HG03521 (cell line): ENCODE measurements at regions not wholly inside any gene's neighbourhood (a gene's known extent, or its start where the extent isn't known, plus 50 kb on each side); places are given as distances from the start of the nearest gene placed in this dataset.

ENCODE experiments used
- ATAC-seq: cut with Tn5 transposase; IDR thresholded peaks from one replicate; pipeline ENCODE4 v1.9.1; 2021; ENCODE audit warnings: mild to moderate bottlenecking, moderate library complexity; ENCODE audit not compliant: unreplicated experiment

DNA sequence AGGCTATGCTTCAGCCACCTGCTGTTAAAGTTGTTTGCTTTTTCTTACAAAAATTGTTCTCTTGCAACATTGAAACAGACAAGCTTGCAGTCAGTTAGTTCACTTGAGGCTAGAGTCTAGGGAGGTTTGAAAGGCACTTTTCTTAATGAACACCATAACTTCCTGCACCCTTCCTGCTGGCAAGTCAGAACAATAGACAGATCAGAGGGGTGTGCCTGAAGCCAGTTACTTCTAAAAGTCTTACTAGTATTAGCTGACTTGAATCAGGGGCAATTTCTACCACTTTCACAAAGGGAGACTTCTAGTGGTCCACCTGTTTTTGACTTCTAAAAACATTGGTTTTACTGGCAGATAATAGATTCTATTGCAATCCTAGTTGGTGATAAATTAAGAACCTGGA lies 367.4 kb upstream of the CDH20 start:
- ATAC-seq: no peak

DNA sequence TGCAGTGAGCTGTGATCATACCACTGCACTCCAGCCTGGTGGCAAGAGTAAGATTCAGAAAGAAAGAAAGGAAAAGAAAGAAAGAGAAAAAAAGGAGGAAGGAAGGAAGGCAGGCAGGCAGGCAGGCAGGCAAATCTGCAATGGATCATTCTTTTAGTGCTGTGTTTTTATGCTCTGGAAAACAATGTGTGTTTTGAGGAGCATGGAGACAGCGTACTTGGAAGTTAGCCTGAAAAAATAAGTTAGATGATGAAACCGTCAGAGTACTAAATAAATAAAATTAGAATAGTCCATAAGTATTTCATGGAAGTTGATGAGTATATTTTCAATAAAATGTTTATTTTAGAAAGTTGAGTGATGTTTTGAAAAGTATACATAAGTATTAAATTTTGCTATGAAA lies 366.4 kb upstream of the CDH20 start:
- no peak for ATAC-seq

DNA sequence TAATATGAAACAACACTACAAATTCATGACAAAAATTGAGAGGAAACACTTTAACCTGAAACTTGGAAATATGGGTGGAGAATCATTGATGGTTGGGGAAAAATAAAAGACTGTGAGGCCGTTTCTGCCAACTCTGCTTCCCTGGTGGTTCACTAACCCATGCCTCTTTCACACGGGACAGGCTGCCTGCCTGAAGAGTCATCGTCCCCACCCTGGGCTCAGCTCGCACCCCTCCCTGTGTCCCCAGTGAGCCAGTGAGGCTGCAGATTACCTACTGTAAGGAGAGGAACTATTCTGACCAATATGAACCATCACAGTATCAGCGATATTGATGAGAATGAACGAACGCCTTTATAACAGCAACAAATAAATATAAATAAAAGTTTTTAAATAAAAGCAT lies 357.8 kb upstream of the CDH20 start:
- ATAC-seq: no peak

DNA sequence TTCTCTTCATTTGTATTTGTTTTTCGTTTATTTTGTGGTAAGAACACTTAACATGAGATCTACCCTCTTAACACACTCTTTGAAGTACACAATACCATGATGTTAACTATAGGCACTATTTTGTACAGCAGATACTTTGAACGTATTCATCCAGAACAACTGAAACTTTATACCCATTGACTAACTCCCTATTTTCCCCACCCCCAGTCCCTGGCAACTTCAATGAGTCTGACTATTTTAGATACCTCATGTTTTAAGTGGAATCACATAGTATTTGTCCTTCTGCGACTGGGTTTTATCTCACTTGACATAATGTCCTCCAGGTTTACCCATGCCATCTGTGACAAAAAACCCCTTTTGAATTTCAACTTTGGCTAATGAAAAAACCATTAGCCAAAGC lies 356.3 kb upstream of the CDH20 start:
- ATAC-seq: no peak

DNA sequence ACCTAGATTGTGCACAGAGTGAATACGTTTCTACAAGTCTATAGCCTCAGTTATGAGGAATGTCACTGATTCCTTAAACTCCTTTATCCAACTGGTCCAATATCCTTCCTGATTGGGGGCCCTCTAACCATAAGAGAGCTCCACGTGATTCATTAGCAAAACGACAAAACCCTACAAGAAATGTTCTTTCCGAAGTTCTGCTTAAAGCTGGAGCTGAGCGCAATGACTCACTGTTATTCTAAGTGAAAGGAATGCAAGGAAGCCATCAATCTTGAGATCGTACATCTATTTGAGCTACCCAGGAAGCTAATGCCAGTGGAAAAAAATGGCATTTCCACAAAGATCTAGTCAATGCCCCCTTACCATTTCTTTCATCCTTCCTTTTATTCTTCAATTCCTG lies 354.9 kb upstream of the CDH20 start:
- no peak for ATAC-seq

DNA sequence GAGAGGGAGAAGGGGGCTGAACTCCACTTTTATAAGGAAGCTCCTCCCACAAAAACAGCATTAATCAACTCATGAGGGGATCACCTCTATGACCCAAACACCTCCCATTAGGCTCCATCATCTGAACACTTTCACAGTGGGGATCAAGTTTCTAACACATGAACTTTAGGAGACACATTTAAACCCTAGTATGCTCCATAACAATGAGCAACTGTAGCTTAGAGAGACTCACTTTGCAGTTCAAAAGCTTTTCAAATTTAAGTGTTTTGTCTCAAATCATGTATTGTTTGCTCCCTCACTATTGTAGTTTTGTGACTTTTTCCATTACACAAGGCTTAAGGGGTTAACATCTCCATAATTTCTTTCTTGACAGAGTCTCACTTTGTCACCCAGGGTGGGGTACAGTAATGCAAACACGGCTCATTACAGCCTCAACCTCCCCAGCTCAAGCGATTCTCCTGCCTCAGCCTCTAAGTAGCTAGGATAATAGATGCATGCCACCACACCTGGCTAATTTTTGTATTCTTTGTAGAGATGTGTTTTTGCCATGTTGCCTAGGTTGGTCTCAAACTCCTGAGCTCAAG lies 352.7 kb upstream of the CDH20 start:
- no peak for ATAC-seq

DNA sequence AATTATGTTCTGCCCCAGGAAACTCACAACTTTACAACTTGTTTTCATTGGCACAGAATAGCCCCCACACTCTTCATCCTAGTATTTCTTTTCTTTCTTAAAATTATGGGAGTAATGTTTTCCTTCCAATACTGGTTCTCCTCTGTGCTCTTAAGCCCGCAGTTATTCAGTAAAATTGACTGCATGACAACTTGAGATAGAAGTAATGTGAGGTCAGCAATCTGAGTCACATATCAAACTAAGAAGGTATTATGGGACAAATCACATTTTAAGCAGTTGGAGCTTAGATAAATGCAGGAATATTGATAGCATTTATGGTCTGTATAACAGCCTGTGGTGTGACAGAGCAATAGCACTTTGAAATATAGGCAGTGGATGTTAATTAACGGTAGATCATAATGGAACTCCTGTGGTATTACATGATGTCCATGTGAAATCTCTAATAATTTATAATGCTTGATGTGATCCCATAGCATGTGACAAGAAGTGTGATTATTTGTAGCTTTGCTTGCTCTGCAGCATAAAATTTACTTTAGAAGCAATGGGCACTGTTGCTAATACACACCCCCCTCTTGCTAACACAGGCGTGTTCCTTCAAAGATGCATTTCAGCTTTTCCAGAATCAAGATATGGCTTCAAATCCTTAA lies 351.4 kb upstream of the CDH20 start:
- no peak for ATAC-seq

DNA sequence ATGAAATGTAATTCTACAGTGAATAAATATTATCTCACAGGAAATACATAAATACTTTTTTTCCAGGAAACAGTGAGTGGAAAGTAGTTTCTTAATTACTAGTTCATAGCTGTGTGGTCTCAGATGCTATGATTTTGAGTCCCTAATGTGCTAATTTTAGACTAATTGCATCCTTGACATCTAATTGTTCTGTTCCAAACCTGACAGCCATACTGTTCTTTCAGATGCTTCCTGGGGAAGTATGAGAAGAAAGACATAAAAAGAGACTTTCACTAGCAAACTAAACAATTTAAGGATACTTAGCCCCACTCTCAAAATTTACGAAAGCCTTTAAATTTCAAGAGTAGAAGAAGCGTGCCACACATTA lies 350.9 kb upstream of the CDH20 start:
- ATAC-seq: no peak

DNA sequence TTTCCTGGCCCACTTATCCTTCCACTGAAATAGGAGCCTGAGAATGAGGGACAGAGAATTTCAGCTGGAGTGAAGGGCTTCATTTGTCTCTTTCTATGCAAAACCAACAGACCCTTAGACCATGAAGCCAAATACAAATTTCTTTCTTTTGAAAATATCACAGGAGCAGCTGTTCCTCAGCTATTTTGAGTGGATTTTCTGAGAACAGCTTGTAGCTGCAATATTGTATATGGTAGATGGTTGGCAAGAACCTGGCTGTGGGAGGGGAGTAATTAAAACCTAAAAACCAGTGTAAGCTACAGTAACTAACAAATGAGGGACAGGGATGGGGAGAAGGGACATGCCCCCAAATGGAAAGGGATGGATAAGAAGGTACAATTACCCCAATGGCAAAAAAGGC lies 350.3 kb upstream of the CDH20 start:
- no peak for ATAC-seq

DNA sequence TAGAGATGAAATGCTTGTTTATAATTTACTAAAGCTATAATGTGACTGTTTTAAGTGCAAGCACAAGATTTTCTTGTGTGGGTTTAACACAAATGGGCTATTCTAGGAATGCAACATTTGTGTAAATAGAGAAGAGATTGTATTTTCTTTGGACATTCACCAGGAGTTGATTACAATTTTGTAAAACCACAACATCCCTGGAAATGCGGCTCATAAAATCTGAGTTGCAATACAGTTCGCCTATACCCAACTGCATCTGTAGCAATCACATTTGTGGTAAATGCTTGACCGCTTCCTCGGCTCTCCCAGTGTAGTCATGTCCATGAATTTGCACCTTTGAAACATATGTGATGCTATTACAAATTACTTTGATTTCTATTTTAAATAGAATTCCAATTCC lies 348.7 kb upstream of the CDH20 start:
- ATAC-seq: no peak

DNA sequence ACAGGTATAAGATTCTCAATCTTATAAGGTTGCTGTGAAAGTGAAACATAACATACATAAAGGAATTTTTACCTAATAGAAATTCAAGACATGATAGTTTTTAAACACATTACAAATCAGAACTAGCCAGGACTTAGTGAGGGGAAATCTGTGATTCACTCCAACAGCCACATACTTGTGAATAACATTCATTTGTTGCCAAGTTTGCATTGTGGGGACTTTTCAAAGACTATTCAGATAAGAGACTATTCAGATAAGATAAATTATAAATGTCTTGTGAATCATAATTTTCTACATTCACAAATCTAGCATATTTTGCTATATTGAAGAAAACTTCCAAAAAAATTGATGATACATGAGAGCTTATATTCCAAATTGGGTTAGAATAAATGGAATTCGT lies 345.3 kb upstream of the CDH20 start:
- ATAC-seq: no peak

DNA sequence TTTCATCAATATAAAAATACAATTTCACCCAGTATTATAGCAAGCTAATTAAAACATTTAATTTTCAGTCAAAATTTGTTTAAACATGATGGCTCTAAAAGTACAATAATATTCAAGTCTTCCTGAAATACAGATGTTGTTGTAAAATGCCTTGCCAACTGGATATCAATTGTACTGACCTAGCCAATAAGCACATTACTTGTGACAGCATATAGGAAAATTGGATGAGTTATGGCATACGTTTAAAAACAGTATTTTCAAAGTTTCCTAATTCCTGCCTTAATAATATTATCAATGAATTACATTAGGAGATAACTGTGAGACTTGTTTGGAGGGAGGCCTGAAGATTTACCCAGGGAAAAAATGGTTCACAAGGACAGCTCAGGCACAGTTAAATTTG lies 336.9 kb upstream of the CDH20 start:
- ATAC-seq: no peak

DNA sequence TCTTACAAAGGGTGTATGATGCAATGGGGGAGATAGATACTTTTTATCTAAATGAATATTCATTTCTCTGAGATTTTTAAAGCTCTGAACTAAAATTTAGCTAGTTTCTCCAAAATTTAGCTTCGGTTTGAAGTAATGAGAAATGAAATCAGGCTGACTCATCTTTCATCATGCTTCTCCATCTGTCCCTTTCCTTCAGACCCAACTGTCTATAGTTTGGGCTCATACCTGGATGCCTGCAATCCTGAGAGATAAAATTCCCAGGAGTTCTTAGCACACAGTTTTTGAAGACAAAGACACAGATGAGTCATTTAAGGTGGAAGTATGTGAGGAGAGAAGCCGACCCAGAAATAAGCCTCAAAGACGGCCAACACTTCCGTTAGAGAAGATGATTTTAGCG lies 336.4 kb upstream of the CDH20 start:
- ATAC-seq: no peak

DNA sequence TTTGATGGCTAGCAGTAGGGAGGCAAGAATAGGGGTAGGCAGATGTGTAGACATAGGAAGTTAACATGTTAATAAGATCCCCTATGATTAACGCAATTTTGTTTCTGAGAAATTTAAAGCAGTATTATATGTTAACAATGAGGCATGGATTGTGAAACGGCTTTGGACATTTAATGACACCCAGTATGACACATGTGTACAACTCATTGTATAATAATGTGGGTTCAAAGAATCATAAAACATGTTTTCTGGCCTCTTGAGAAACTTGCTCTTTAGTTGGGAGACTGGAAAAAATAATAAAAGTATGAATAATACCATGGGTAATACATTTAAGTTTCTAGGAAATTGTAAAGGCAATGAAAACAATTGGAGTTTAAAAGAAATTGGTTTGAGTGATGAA lies 332.1 kb upstream of the CDH20 start:
- no peak for ATAC-seq

DNA sequence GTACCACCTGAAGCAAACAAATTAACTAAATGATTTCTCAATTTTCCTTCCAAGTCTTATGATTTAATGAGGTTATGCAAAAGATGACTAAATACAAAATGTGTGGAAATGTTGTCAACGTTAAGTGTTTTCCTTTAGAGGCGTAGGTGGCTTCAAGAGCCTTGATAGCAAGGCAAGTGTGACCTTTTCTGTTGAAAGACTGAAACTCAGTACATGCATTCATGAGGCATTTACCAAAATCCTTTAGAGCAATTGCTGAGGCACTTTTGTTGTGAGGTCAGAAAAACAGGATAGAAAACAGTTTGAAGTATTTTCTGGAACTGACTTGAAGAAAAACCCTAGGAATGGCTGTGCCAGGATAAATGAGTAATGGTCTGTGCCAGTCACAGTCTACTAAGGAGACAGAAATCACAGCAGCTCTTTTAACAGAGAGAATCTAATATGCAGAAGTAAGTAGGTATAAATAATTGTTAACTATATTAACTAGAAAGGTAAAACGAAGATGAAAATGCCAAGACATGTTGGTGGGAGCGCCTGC lies 326.5 kb upstream of the CDH20 start:
- no peak for ATAC-seq

DNA sequence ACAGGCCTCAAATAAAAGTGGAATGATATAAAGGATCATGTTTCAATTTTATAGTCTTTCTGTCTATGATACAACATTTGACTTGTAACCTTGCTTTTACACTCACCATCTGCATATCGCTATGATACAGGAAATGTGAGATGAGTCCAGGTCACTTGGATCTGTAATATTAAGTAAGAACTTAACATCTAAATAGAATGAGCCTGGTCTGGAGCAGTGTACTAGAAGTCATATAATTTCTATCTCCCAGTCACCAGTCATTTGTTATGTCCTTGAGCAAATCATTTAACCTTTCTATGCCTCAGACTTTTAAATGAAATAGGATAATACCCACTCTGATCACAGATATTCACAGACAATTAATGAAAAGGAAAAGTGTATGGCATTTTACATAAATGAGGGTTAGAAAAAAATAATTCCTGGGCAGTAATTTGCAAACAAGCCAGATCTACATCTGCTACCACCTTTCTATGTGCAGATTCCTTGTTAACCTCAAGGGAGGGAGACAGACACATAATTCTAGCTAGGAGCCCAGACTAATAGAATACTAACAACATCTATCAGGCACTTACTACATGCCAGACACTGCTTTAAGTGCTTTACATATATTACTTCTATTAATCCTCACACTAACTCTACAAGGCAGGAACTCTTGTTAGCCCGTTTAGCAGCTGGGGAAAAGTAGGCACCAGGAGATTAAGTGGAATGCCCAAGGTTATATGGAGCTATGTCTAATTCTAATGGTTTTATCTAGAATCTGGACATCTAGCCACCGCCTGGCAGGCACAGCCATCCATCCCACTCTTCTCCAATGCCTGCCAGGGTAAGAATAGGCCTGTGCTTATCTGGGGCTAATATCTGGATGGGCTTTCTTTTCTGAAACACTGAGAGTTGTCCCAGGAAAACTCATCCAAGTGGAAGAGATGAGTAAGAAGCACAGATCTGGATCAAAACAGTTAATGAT lies 313.6 kb upstream of the CDH20 start:
- no peak for ATAC-seq

DNA sequence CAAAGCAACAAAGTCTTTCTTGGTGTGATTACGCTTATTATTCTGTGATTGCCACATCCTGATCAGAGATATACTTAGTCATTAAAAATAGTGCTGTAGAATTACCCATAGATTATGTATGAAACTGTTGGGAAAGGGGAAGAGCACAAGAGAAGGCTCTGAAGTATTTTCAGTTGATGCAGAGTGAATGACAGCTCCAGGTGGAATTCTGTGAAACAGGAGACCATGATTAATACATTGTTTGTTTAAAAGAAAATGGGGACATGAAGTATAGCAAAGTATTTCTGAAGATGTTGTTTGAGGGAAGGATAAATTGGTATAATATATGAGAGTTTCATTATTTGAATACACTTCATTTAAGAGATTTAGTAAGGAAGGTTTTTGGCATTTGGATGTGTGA lies 307.6 kb upstream of the CDH20 start:
- no peak for ATAC-seq

DNA sequence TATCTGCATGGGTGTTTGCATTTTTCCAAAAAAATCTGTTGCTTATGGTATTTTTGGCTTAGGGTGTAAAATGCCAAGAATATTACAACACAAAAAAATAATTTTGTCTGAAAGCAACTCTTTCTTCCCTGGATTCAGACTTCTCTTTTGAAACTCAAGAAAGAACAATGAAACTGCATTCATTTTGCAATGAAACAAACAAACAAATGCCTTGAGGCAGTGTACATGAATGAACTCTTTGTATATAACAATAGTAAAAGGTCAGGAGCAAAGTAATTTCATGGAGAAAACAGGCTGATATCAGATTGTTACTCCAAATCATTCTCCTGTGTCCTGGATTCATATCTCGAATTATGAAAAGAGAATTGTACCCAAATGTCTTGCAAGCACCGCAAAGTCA lies 301.6 kb upstream of the CDH20 start:
- ATAC-seq: no peak

DNA sequence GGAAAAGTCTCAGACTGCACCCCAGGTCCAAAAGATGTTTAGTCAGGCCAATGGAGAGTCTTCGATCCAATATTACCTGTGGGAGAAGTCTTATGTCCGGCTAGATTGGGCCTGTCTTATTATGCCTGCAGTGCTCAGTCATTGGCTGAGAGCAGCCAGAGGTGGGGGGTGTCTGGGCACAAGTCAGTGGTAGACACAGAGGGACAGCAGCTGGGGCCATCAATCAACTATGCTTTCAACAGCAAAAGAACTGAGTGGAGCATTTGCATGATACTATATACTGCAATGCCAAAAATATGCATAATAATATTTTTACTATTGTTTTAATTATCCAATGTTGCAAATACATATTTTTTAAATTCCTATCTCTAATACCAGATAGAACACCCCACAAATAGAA lies 298.6 kb upstream of the CDH20 start:
- ATAC-seq: no peak

DNA sequence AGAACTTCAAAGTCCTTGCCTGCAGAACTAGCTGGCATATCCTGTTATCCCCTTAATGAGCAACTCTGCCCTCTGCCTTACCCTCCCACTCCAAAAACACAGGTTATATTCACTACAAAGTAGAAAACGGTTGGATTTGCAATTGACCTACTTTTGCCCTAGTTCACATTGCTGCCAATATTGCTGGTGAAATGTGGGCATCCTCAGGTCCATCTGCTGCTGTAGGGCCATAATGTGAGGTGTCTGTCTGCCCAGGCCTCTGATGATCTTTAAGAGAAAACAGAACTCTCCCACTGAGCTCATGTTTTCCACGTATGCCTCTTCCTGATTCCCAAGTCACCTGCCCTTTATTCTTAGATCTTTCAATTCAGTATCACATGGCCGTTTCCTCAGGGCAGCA lies 294.0 kb upstream of the CDH20 start:
- ATAC-seq: no peak

DNA sequence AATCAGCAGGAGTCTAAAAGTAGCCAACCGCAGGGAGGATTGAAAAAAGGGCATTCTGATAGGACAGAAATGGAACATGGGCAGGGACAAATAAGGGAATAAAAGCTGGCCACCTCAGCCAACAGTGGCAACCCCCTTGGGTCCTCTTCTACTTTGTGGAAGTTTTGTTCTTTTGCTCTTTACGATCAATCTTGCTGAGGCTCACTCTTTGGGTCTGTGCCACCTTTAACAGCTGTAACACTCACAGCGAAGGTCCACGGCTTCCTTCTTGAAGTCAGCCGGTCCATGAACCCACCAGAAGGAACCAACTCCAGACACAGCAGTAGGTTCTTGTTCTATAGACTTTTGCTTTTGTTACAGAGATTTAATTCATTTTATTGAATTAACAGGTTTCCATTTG lies 285.4 kb upstream of the CDH20 start:
- no peak for ATAC-seq

DNA sequence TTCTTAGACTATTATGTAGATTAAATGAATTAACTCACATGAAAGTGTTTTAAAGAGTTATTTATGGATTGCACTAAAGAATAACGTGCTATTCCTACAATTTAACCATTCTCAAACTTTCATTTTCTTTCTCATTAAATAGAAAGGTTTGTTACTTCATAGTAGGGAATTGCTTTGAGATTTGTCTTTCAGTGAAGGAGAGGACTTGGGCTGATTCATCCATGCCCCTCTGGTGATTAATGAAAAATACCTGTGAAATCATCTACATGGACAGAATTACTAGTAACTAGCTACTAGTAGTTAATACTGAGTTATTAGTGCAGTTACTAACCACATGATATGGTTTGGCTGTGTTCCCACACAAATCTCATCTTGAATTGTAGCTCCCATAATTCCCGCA lies 275.8 kb upstream of the CDH20 start:
- no peak for ATAC-seq
